GM12872 (cell line): ENCODE measurements at regions not wholly inside any gene's neighbourhood (a gene's known extent, or its start where the extent isn't known, plus 50 kb on each side); places are given as distances from the start of the nearest gene placed in this dataset.

Experiments used
- TF ChIP-seq, protein P1 (sequence below): IDR thresholded peaks from 3 replicates; pipeline ENCODE4 v1.5.1; 2011; ENCODE audit warnings: low read depth, mild to moderate bottlenecking, low read length, moderate library complexity; ENCODE audit not compliant: insufficient read depth

DNA sequence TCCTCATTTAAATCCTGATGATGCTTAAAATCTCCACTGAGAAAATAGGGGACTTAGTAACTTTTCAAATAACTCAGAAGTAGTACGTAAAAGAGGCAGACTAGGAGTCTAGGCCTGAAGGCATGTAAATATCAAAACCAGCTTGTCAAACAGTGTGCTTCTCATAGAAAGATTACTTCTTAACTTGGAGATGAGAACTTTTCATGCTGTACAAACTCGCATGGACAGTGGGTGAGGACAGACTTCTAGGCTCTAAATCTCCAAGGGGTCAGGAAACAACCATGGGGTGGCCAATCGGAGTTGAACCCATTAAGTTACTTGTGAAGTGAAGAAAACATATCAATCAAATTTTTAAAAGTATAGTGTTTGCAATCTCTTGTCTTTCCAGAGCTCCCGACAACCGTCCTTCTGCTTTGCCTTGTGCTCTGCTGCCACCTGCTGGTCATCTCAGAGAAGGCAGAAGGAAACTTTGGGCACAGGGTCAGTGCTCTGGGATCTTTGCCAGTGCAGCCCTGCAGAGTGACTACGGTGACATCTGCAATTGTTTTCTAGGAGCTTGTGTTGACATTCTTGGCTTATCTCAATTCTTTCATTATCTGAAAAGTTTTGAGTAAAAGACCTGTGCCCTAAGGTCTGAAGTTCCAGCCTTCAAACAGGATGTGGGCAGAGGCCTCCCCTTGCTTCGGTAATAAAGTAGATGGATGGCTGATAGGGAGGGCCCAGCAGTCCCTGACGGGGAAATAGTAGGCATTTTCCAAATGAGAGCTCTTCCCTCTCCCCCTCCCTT is 105.1 kb upstream of the PDE4B start:
- TF ChIP-seq, protein P1, sequence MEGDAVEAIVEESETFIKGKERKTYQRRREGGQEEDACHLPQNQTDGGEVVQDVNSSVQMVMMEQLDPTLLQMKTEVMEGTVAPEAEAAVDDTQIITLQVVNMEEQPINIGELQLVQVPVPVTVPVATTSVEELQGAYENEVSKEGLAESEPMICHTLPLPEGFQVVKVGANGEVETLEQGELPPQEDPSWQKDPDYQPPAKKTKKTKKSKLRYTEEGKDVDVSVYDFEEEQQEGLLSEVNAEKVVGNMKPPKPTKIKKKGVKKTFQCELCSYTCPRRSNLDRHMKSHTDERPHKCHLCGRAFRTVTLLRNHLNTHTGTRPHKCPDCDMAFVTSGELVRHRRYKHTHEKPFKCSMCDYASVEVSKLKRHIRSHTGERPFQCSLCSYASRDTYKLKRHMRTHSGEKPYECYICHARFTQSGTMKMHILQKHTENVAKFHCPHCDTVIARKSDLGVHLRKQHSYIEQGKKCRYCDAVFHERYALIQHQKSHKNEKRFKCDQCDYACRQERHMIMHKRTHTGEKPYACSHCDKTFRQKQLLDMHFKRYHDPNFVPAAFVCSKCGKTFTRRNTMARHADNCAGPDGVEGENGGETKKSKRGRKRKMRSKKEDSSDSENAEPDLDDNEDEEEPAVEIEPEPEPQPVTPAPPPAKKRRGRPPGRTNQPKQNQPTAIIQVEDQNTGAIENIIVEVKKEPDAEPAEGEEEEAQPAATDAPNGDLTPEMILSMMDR = peak; percentile 95

DNA sequence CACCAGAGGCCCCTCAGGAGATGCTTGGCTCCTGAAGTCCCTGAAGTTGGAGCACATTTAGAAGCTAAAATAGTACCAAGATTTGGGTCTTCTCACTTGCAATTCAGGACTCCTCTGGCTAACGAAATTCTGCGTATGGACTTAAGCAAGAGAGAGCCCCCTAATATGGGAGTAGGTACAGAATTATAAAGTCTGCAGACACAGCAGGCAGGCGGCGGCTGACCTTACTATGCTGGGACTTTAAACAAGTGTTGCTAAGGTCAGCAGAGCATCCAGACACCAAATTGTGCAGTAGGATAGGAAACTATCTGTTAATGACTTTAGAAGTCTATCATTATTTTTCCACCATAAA is 104.5 kb upstream of the PDE4B start:
- TF ChIP-seq, protein P1 = no peak

DNA sequence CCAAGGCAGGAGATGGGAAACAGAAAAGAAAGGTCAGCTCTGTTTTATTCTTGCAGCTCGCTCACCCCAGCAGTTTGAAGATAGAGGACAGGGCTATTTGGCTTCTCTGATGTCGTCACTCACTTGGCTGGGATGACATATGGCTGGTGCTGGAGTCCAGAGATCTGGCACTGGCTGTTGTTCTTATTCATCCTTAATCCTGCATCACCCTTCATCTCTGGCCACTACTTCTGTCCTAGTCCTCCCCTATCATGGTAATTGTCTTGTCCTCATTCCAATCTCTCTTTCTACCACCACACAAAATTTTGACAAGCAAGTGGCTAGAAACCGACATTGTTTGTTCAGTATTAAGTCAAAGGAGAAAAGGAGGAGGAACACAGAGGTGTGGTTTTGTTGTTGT is 103.8 kb upstream of the PDE4B start:
- TF ChIP-seq, protein P1 = no peak

DNA sequence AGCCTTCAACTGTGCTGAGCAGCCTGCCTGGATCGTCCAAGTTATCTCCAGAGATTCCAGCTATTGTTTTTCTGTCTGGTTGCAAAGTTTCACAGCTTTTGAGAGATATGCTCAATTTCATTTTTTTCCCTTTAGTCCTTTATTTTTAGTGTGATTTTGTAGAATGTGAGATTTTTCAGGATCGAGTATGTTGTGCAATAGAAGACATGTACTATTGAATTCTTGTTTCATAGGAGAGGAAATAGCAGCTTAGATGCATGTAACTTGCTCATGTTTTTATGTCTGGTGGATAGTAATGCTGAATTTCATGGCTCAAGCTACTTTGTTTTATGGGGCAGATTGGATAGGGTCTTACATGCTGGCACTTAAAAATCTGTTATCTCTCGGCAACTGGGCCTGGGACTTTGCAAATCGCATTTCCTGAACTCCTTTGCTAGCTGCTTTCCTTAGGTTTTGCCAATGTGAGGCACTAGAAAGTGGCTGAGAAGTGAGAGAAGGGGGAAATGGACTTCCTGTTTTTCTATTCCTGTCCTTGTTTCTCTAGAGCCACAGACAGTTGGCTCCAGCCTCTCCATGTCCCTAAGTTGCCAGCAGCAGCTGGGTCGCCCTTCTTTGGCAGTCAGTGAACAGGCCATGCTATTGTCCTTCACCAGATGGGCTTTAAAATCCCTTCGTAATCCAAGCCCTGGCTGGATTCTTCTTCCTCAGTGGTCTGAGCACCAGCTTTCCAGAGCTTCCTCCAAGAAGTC is 101.4 kb upstream of the PDE4B start:
- TF ChIP-seq, protein P1 = no peak

DNA sequence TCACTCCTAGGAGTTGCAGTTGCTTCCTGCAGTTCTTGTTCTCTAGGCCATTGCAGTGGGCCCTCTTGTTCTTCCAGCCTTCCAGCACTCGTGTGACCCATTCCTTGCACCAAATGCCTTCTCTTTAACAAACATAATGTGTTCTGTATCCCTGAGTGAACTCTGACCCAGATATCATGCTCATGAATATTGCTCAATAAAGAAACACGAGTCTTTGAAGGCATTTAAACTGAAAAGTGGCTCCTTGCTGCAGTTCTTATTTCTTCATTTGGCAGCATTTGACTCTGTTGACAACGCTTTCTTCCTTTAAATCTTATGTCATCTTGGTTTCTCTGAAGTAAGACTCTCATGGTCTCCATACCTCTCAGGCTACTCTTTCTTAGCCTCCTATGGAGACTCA is 100.7 kb upstream of the PDE4B start:
- TF ChIP-seq, protein P1 = no peak

DNA sequence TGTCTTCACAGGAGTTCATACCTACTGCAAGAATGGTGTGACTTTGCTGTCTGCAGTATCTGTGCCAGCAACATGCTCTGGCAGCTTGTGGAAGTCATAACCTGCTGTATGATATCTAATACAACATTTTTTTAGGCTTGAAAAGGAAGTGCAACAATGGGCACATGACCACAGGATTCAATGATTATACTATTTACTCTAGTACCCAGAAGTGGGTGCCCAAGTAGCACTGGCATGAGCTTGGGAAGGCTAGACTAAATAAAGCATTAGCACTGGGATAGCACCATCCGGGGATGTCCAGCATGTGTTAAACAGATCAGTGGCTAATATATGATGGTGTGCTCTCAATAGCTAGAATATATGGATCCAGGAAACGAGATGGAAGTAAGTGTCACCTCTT is 98.6 kb upstream of the PDE4B start:
- TF ChIP-seq, protein P1 = no peak

DNA sequence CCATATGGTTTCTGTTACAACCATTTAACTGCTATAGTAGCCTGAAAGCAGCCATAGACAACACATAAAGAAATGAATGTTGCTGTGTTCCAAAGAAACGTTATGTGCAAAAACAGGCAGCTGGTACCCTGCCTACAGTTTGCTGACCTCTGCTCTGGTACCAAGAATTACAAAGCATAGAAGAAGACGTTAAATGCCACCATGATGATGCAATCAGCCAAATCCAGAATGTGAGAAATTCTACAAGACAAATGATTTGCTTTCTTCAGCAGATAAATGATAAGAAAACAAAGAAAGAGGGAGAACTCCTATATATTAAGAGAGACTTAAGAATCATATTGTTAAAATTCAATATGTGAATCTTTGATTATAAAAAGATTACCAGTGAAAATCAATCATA is 97.8 kb upstream of the PDE4B start:
- TF ChIP-seq, protein P1 = no peak
